WTC11 (cell line): ENCODE measurements at regions not wholly inside any gene's neighbourhood (a gene's known extent, or its start where the extent isn't known, plus 50 kb on each side); places are given as distances from the start of the nearest gene placed in this dataset.

Experiments
- ATAC-seq: fragments of 200-7000 bp; cut with Tn5 transposase; 2 replicates; pipeline ENCODE4 v1.10.0; 2021; ENCODE audit warnings: mild to moderate bottlenecking, moderate library complexity
- CTCF ChIA-PET: fragments of 300-600 bp; sonication (Branson Sonifier 250); formaldehyde crosslinking; loops from one replicate; lab custom pipeline; 2021; ENCODE audit warnings: antibody characterized with exemption; lab: Charles Lee
- POLR2A ChIA-PET: fragments of 350-600 bp; sonication (Branson Sonifier 250); formaldehyde crosslinking; loops from one replicate; lab custom pipeline; 2021; ENCODE audit warnings: antibody characterized with exemption; lab: Charles Lee
- DNase-seq: peaks from one replicate; pipeline ENCODE4 v3.0.0; 2021; ENCODE audit warnings: low spot score
- H3K27ac Mint-ChIP-seq: 2 replicates; pipeline ENCODE4 v1.8.0; 2021; ENCODE audit warnings: mixed read lengths
- H3K27me3 Mint-ChIP-seq: 2 replicates; pipeline ENCODE4 v1.8.0; 2021; ENCODE audit warnings: low read depth, mild to moderate bottlenecking, moderate library complexity, mixed read lengths
- H3K36me3 Mint-ChIP-seq: 2 replicates; pipeline ENCODE4 v1.8.0; 2021; ENCODE audit warnings: mixed read lengths
- H3K4me1 Mint-ChIP-seq: 2 replicates; pipeline ENCODE4 v1.8.0; 2022; ENCODE audit warnings: mixed read lengths
- H3K4me3 Mint-ChIP-seq: 2 replicates; pipeline ENCODE4 v1.8.0; 2021; ENCODE audit warnings: mild to moderate bottlenecking, moderate library complexity, mixed read lengths
- H3K9me3 Mint-ChIP-seq: 2 replicates; pipeline ENCODE4 v1.8.0; 2021; ENCODE audit warnings: mixed read lengths
- CREB1 ChIP-seq: sonication (generic); formaldehyde crosslinking; IDR thresholded peaks from 2 replicates; pipeline ENCODE4 v1.8.0; 2023; ENCODE audit warnings: mild to moderate bottlenecking, missing genetic modification reagents
- KAT7 ChIP-seq: sonication (generic); formaldehyde crosslinking; IDR thresholded peaks from 2 replicates; pipeline ENCODE4 v1.8.1; 2023; ENCODE audit warnings: missing genetic modification reagents, mild to moderate bottlenecking, borderline replicate concordance
- MYBL2 ChIP-seq: sonication (generic); formaldehyde crosslinking; IDR thresholded peaks from 2 replicates; pipeline ENCODE4 v1.8.1; 2023; ENCODE audit warnings: mild to moderate bottlenecking, moderate library complexity, missing genetic modification reagents
- NFYB ChIP-seq: sonication (generic); formaldehyde crosslinking; conservative IDR thresholded peaks from 2 replicates; pipeline ENCODE4 v1.8.0; 2022; ENCODE audit warnings: low read depth, missing genetic modification reagents
- RORB ChIP-seq: fragments of 250-450 bp; sonication (Bioruptor Pico); IDR thresholded peaks from 2 replicates; pipeline ENCODE4 v1.9.0; 2021; ENCODE audit warnings: mild to moderate bottlenecking
- SMAD3 ChIP-seq: sonication (generic); formaldehyde crosslinking; IDR thresholded peaks from 2 replicates; pipeline ENCODE4 v1.8.0; 2022; ENCODE audit warnings: missing genetic modification reagents, mild to moderate bottlenecking, borderline replicate concordance
- SOX15 ChIP-seq: fragments of 250-450 bp; sonication (Bioruptor Pico); IDR thresholded peaks from 2 replicates; pipeline ENCODE4 v1.9.0; 2021; ENCODE audit warnings: mild to moderate bottlenecking
- SP1 ChIP-seq: sonication (generic); formaldehyde crosslinking; conservative IDR thresholded peaks from 2 replicates; pipeline ENCODE4 v1.8.1; 2022; ENCODE audit warnings: missing genetic modification reagents
- TF ChIP-seq, protein P1 (sequence below): fragments of 250-450 bp; sonication (Bioruptor Pico); IDR thresholded peaks from 2 replicates; pipeline ENCODE4 v1.9.0; 2021; ENCODE audit warnings: mild to moderate bottlenecking, borderline replicate concordance
- TF ChIP-seq, protein P2 (sequence below): sonication (generic); formaldehyde crosslinking; IDR thresholded peaks from 2 replicates; pipeline ENCODE4 v1.8.1; 2023; ENCODE audit warnings: mild to moderate bottlenecking, missing genetic modification reagents, borderline replicate concordance
- TF ChIP-seq, protein P3 (sequence below): sonication (generic); formaldehyde crosslinking; IDR thresholded peaks from 2 replicates; pipeline ENCODE4 v1.8.1; 2023; ENCODE audit warnings: mild to moderate bottlenecking, missing genetic modification reagents
- TF ChIP-seq, protein P4 (sequence below): fragments of 200-600 bp; IDR thresholded peaks from 2 replicates; pipeline ENCODE4 v1.8.0; 2022; ENCODE audit warnings: antibody characterized with exemption
- TF ChIP-seq, protein P5 (sequence below): sonication (generic); formaldehyde crosslinking; IDR thresholded peaks from 2 replicates; pipeline ENCODE4 v1.8.0; 2022; ENCODE audit warnings: mild to moderate bottlenecking, missing genetic modification reagents

DNA sequence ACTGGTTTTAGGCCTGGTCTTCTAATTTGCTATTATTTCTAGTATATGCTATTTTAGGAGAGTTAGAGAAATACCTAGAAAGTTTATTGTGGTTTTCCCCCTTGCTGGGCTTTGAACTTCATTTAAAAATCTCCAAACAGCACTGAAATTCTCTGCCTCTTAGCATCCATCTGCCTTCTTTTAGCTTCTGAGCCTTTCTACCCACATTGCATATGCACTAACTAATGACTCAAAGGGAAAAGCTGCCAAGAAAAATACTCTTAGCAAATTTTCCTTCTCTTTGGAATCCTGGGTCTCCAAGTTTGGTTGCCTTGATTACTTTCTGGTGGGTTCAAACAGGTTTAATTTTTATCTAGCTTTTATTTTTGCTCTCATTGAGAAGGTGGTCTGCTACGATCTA, 408.4 kb upstream of the PTBP2 start:
- no peak for DNase-seq

DNA sequence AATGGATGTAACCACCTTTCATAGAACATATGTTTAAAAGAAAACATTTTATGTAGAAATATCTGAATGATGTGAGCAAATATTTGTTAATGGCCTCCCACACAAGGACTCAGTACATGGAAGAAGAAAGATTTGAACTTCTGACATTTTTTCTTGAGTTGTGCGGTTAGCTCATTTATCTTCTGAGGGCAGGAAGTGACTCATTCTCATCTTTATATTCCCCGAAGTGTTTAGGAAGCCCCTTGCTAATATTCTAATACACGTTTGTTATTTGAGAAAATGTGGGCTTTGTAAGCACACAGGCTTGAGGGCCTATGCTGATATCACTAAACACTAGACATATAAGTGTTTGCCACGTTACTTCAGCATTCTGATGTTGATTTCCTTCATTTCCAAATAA, 392.5 kb upstream of the PTBP2 start:
- POLR2A ChIA-PET, result no interaction called here
- H3K4me1 Mint-ChIP-seq, result no peaks in the 10 kb centered on the region
- no peak for TF ChIP-seq CREB1 (CRISPR knock-in tag)
- TF ChIP-seq, protein P1, sequence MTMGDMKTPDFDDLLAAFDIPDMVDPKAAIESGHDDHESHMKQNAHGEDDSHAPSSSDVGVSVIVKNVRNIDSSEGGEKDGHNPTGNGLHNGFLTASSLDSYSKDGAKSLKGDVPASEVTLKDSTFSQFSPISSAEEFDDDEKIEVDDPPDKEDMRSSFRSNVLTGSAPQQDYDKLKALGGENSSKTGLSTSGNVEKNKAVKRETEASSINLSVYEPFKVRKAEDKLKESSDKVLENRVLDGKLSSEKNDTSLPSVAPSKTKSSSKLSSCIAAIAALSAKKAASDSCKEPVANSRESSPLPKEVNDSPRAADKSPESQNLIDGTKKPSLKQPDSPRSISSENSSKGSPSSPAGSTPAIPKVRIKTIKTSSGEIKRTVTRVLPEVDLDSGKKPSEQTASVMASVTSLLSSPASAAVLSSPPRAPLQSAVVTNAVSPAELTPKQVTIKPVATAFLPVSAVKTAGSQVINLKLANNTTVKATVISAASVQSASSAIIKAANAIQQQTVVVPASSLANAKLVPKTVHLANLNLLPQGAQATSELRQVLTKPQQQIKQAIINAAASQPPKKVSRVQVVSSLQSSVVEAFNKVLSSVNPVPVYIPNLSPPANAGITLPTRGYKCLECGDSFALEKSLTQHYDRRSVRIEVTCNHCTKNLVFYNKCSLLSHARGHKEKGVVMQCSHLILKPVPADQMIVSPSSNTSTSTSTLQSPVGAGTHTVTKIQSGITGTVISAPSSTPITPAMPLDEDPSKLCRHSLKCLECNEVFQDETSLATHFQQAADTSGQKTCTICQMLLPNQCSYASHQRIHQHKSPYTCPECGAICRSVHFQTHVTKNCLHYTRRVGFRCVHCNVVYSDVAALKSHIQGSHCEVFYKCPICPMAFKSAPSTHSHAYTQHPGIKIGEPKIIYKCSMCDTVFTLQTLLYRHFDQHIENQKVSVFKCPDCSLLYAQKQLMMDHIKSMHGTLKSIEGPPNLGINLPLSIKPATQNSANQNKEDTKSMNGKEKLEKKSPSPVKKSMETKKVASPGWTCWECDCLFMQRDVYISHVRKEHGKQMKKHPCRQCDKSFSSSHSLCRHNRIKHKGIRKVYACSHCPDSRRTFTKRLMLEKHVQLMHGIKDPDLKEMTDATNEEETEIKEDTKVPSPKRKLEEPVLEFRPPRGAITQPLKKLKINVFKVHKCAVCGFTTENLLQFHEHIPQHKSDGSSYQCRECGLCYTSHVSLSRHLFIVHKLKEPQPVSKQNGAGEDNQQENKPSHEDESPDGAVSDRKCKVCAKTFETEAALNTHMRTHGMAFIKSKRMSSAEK, result no peak
- TF ChIP-seq, protein P2, sequence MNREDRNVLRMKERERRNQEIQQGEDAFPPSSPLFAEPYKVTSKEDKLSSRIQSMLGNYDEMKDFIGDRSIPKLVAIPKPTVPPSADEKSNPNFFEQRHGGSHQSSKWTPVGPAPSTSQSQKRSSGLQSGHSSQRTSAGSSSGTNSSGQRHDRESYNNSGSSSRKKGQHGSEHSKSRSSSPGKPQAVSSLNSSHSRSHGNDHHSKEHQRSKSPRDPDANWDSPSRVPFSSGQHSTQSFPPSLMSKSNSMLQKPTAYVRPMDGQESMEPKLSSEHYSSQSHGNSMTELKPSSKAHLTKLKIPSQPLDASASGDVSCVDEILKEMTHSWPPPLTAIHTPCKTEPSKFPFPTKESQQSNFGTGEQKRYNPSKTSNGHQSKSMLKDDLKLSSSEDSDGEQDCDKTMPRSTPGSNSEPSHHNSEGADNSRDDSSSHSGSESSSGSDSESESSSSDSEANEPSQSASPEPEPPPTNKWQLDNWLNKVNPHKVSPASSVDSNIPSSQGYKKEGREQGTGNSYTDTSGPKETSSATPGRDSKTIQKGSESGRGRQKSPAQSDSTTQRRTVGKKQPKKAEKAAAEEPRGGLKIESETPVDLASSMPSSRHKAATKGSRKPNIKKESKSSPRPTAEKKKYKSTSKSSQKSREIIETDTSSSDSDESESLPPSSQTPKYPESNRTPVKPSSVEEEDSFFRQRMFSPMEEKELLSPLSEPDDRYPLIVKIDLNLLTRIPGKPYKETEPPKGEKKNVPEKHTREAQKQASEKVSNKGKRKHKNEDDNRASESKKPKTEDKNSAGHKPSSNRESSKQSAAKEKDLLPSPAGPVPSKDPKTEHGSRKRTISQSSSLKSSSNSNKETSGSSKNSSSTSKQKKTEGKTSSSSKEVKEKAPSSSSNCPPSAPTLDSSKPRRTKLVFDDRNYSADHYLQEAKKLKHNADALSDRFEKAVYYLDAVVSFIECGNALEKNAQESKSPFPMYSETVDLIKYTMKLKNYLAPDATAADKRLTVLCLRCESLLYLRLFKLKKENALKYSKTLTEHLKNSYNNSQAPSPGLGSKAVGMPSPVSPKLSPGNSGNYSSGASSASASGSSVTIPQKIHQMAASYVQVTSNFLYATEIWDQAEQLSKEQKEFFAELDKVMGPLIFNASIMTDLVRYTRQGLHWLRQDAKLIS, result no peak
- TF ChIP-seq SMAD3 (CRISPR knock-in tag), result no peak
- no peak for TF ChIP-seq KAT7 (CRISPR knock-in tag)
- TF ChIP-seq, protein P3, sequence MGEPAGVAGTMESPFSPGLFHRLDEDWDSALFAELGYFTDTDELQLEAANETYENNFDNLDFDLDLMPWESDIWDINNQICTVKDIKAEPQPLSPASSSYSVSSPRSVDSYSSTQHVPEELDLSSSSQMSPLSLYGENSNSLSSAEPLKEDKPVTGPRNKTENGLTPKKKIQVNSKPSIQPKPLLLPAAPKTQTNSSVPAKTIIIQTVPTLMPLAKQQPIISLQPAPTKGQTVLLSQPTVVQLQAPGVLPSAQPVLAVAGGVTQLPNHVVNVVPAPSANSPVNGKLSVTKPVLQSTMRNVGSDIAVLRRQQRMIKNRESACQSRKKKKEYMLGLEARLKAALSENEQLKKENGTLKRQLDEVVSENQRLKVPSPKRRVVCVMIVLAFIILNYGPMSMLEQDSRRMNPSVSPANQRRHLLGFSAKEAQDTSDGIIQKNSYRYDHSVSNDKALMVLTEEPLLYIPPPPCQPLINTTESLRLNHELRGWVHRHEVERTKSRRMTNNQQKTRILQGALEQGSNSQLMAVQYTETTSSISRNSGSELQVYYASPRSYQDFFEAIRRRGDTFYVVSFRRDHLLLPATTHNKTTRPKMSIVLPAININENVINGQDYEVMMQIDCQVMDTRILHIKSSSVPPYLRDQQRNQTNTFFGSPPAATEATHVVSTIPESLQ (CRISPR knock-in tag), result no peak
- no peak for TF ChIP-seq NFYB
- TF ChIP-seq, protein P4, sequence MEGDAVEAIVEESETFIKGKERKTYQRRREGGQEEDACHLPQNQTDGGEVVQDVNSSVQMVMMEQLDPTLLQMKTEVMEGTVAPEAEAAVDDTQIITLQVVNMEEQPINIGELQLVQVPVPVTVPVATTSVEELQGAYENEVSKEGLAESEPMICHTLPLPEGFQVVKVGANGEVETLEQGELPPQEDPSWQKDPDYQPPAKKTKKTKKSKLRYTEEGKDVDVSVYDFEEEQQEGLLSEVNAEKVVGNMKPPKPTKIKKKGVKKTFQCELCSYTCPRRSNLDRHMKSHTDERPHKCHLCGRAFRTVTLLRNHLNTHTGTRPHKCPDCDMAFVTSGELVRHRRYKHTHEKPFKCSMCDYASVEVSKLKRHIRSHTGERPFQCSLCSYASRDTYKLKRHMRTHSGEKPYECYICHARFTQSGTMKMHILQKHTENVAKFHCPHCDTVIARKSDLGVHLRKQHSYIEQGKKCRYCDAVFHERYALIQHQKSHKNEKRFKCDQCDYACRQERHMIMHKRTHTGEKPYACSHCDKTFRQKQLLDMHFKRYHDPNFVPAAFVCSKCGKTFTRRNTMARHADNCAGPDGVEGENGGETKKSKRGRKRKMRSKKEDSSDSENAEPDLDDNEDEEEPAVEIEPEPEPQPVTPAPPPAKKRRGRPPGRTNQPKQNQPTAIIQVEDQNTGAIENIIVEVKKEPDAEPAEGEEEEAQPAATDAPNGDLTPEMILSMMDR, result no peak
- TF ChIP-seq RORB (CRISPR knock-in tag), result no peak
- TF ChIP-seq SOX15, result no peak
- TF ChIP-seq, protein P5, sequence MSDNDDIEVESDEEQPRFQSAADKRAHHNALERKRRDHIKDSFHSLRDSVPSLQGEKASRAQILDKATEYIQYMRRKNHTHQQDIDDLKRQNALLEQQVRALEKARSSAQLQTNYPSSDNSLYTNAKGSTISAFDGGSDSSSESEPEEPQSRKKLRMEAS (CRISPR knock-in tag), result no peak
- TF ChIP-seq SP1, result no peak
- TF ChIP-seq, all 79 proteins: peak for 0
- H3K9me3 Mint-ChIP-seq, result peaks cover 9% of the 10 kb centered on the region
- no peaks in the 10 kb centered on the region; the same call in 1 of the 2 replicates for H3K27me3 Mint-ChIP-seq
- DNase-seq (no peak), ATAC-seq (no peak)
- no peak overlapping the region for H3K27ac Mint-ChIP-seq
- H3K36me3 Mint-ChIP-seq, result no peaks in the 10 kb centered on the region
- CTCF ChIA-PET, result no interaction called here
- H3K4me3 Mint-ChIP-seq, result no peak overlapping the region

More for the DNA sequence above, 408.4 kb upstream of the PTBP2 start:
- H3K27me3 Mint-ChIP-seq, result no peaks in the 10 kb centered on the region
- no peak overlapping the region for H3K27ac Mint-ChIP-seq
- no peak for ATAC-seq
- peaks cover 3% of the 10 kb centered on the region; the same call in 1 of the 2 replicates for H3K4me1 Mint-ChIP-seq
- H3K9me3 Mint-ChIP-seq, result no peaks in the 10 kb centered on the region
- H3K36me3 Mint-ChIP-seq, result no peaks in the 10 kb centered on the region
- CTCF ChIA-PET, result no interaction called here
- no peak for TF ChIP-seq MYBL2
- TF ChIP-seq, all 79 proteins: peak for 0
- POLR2A ChIA-PET, result no interaction called here
- H3K4me3 Mint-ChIP-seq, result no peak overlapping the region
